GM12873 (cell line): ENCODE measurements at regions not wholly inside any gene's neighbourhood (a gene's known extent, or its start where the extent isn't known, plus 50 kb on each side); places are given as distances from the start of the nearest gene placed in this dataset.

Experiments used
- CTCF ChIP-seq: IDR thresholded peaks from 2 replicates; pipeline ENCODE4 v1.5.1; 2012; ENCODE audit warnings: low read depth, mild to moderate bottlenecking, moderate library complexity, low read length, control low read depth; ENCODE audit not compliant: insufficient read depth; ENCODE audit errors: missing control alignments

GRCh38 chr3:106299300-106300098 is 430.7 kb upstream of the CBLB start:
- no peak for TF ChIP-seq CTCF

DNA sequence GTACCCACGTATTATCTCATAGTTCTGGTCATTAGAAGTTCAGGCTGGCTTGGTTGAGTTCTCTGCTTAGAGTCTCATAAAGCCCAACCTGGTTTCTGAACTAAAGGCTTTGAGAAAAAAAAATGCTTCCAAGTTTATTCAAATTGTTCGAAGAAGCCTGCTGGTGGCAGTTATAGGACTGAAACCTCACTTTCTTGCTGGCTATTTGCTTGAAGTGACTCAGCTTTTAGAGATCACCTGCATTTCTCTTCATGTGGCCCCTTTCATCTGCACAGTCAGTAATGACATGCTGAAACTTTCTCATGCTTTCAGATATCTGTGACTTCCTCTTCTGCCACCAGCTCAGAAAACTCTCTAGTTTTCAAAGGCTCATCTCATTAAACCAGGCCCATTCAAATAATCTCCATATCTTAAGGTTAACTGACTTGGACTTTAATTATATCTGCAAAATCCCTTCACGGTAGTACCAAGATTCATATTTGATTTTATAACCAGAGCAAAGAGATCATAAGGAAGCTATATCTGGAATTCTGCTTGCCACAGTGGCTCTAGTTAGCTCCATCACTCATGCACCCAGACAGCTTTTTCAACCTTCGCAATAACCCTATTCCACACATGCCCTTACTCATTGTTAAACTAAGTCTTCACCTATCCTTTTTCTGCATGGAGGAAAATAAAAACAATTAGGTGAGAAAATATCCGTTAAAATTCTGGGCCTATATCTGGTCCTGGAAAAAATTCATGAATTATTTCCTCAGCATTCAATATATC is 433.8 kb upstream of the CBLB start:
- TF ChIP-seq CTCF: no peak

DNA sequence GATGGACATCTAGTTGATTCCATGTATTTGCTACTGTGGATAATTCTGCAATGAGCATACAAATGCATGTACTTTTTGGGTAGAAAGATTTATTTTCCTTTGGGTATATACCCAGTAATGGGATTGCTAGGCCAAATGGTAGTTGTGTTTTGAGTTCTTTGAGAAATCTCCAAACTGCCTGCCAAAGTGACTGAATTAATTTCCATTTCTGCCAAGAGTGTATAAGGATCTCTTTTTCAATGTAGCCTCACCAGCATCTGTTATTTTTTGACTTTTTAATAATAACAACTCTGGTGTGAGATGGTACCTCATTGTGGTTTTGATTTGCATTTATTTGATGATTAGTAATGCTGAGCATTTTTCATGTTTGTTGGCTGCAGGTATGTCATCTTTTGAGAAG is 435.0 kb upstream of the CBLB start:
- no peak for TF ChIP-seq CTCF

DNA sequence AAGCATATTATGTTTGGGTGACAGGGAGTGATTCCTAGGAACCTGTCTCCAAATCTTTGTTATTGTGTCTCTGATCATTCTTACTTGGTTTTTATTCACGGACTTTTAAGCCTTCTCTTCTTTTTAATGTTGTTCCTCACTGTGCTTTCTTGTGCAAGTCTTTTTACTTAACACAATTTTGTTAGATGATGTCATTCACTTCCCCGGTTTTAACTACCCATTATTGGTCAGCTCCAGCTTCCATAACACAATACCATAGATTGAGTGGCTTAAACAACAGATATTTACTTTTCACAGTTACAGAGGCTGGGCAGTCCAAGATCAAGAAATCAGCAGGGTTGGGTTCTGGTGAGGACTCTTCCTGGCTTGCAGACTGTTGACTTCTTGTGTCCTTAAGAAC is 436.3 kb upstream of the CBLB start:
- no peak for TF ChIP-seq CTCF

DNA sequence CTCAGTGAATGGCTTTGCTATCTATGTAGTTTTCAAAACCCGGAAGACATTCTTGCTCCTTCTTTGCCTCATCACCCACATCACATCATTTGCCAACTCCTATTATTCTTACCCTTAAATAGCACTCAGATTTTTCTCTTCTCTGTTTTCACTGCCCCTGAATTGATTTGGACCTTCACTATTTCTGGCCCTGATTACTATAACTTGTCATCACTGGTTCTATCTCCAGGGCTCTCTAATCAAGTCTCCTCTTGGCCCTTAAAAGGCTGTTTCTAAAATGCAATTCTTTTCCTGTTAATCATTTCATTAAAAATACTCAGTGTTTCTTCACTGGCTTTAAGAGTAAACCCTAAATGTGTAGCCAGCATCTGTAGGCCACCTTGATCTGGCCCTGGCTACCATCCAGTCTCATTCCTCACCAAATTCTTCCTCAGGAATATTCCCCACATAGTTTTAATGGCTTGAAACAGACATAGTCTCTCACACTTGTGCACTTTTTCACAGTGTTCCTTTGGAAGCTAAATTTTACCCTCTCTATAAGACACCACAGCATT is 437.1 kb upstream of the CBLB start:
- no peak for TF ChIP-seq CTCF

DNA sequence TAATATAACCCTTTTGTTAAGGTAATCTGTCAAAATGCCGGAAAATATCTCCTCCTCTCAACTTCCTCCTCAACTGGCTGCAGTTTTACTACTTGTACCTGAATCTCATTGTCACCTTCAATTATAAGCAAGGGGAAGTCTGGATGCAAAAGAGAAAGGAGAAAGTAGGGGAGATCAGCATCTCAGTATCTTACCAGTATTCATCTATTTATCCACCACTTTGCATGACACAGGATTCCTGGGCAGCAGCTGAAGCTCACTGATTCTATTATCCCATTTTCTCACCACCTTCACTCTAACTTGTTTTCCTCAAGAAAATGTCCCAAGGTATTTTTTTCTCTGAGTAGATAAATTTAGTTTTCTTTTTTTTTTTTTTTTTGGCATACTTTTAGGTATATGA is 440.5 kb upstream of the CBLB start:
- no peak for TF ChIP-seq CTCF
